GM21515 (cell line): ENCODE measurements at regions not wholly inside any gene's neighbourhood (a gene's known extent, or its start where the extent isn't known, plus 50 kb on each side); places are given as distances from the start of the nearest gene placed in this dataset.

ENCODE experiments used
- ATAC-seq: cut with Tn5 transposase; IDR thresholded peaks from one replicate; pipeline ENCODE4 v1.9.1; 2021; ENCODE audit not compliant: unreplicated experiment

GRCh38 chr12:22893878-22894277 is 268.9 kb downstream of the ETNK1 start:
- ATAC-seq: no peak

GRCh38 chr12:22899184-22899583 is 274.2 kb downstream of the ETNK1 start:
- no peak for ATAC-seq

- ATAC-seq: no peak
Observed at GRCh38 chr12:22900401-22900800, 275.4 kb downstream of the ETNK1 start.

GRCh38 chr12:22904485-22904884 is 279.5 kb downstream of the ETNK1 start:
- ATAC-seq: no peak

- no peak for ATAC-seq
Observed at GRCh38 chr12:22916241-22916640, 291.3 kb downstream of the ETNK1 start.

- no peak for ATAC-seq
Observed at GRCh38 chr12:22916815-22917214, 291.8 kb downstream of the ETNK1 start.

GRCh38 chr12:22919883-22920282 is 294.9 kb downstream of the ETNK1 start:
- no peak for ATAC-seq

GRCh38 chr12:22923768-22924167 is 298.8 kb downstream of the ETNK1 start:
- no peak for ATAC-seq

GRCh38 chr12:22924391-22924790 is 299.4 kb downstream of the ETNK1 start:
- no peak for ATAC-seq

GRCh38 chr12:22925623-22926022 is 300.7 kb downstream of the ETNK1 start:
- no peak for ATAC-seq

GRCh38 chr12:22932431-22932830 is 307.5 kb downstream of the ETNK1 start:
- no peak for ATAC-seq

GRCh38 chr12:22935090-22935489 is 310.1 kb downstream of the ETNK1 start:
- no peak for ATAC-seq

- ATAC-seq: no peak
Observed at GRCh38 chr12:22935501-22935900, 310.5 kb downstream of the ETNK1 start.

GRCh38 chr12:22938323-22938722 is 313.4 kb downstream of the ETNK1 start:
- no peak for ATAC-seq

- no peak for ATAC-seq
Observed at GRCh38 chr12:22951206-22951605, 326.2 kb downstream of the ETNK1 start.

- ATAC-seq: no peak
Observed at GRCh38 chr12:22956690-22957089, 331.7 kb downstream of the ETNK1 start.

- no peak for ATAC-seq
Observed at GRCh38 chr12:22967171-22967570, 342.2 kb downstream of the ETNK1 start.

- ATAC-seq: no peak
Observed at GRCh38 chr12:22969521-22969920, 344.6 kb downstream of the ETNK1 start.

- ATAC-seq: no peak
Observed at GRCh38 chr12:22971247-22971646, 346.3 kb downstream of the ETNK1 start.

GRCh38 chr12:22971701-22972191 is 346.8 kb downstream of the ETNK1 start:
- ATAC-seq: no peak

GRCh38 chr12:22974865-22975264 is 349.9 kb downstream of the ETNK1 start:
- no peak for ATAC-seq

- no peak for ATAC-seq
Observed at GRCh38 chr12:22978962-22979361, 354.0 kb downstream of the ETNK1 start.

- ATAC-seq: no peak
Observed at GRCh38 chr12:22979854-22980469, 355.0 kb downstream of the ETNK1 start.
